Liver (tissue), 8 donors: ENCODE measurements at regions not wholly inside any gene's neighbourhood (a gene's known extent, or its start where the extent isn't known, plus 50 kb on each side); places are given as distances from the start of the nearest gene placed in this dataset.

Source experiments
- DNase-seq: peaks from one replicate; pipeline ENCODE4 v3.0.0-alpha.2; 2017; ENCODE audit warnings: low spot score
- H3K27ac ChIP-seq, 2 donors: one replicate each; pipeline ENCODE4 v1.7.0; 2013; ENCODE audit warnings: inconsistent platforms in 2 of 2, low read length in 2 of 2, control low read depth in 1 of 2, low read depth in 1 of 2, mild to moderate bottlenecking in 1 of 2
- H3K27me3 ChIP-seq, 4 donors: one replicate each; pipeline versions ENCODE4 v1.6.1 to v1.7.0; 2013; ENCODE audit warnings: low read length in 3 of 4, inconsistent platforms in 1 of 4, mild to moderate bottlenecking in 1 of 4, moderate library complexity in 1 of 4; ENCODE audit not compliant: control insufficient read depth in 4 of 4, insufficient read depth in 4 of 4
- H3K36me3 ChIP-seq, 4 donors: one replicate each; pipeline versions ENCODE4 v1.6.1 to v1.7.0; 2013; ENCODE audit warnings: low read length in 3 of 4, mild to moderate bottlenecking in 3 of 4, low read depth in 1 of 4, moderate library complexity in 1 of 4; ENCODE audit not compliant: control insufficient read depth in 4 of 4, insufficient read depth in 3 of 4
- H3K4me1 ChIP-seq, 4 donors: one replicate each; pipeline versions ENCODE4 v1.6.1 to v1.7.0; 2013; ENCODE audit warnings: low read length in 3 of 4, mild to moderate bottlenecking in 3 of 4, moderate library complexity in 1 of 4; ENCODE audit not compliant: control insufficient read depth in 4 of 4, insufficient read depth in 4 of 4
- H3K4me3 ChIP-seq, 3 donors: one replicate each; pipeline versions ENCODE4 v1.6.1 to v1.7.0; 2013; ENCODE audit warnings: low read length in 3 of 3, control low read depth in 1 of 3, low read depth in 1 of 3, mild to moderate bottlenecking in 1 of 3
- H3K9ac ChIP-seq, 2 donors: one replicate each; pipeline ENCODE4 v1.7.0; 2013; ENCODE audit warnings: low read length in 2 of 2, mild to moderate bottlenecking in 2 of 2, moderate library complexity in 2 of 2, control low read depth in 1 of 2, low read depth in 1 of 2
- H3K9me3 ChIP-seq, 4 donors: one replicate each; pipeline versions ENCODE4 v1.6.1 to v1.7.0; 2013; ENCODE audit warnings: low read length in 3 of 4; ENCODE audit not compliant: control insufficient read depth in 4 of 4
- EGR1 ChIP-seq, 2 donors: IDR thresholded peaks; 2 replicates each; pipeline ENCODE4 v1.6.1; 2016 to 2018; ENCODE audit warnings: antibody characterized with exemption in 2 of 2, low read depth in 2 of 2
- FOXA1 ChIP-seq: IDR thresholded peaks from 2 replicates; pipeline ENCODE4 v1.6.1; 2016; ENCODE audit warnings: antibody characterized with exemption
- FOXA2 ChIP-seq: IDR thresholded peaks from 2 replicates; pipeline ENCODE4 v1.6.1; 2016; ENCODE audit warnings: antibody characterized with exemption
- HNF4A ChIP-seq, 2 donors: conservative IDR thresholded peaks; 2 replicates each; pipeline ENCODE4 v1.6.1; 2016; ENCODE audit warnings: antibody characterized with exemption in 2 of 2, mild to moderate bottlenecking in 2 of 2
- JUND ChIP-seq, 2 donors: IDR thresholded peaks; 2 replicates each; pipeline ENCODE4 v1.6.1; 2016; ENCODE audit warnings: antibody characterized with exemption in 2 of 2
- NR2F2 ChIP-seq: IDR thresholded peaks from 2 replicates; pipeline ENCODE4 v1.6.1; 2016; ENCODE audit warnings: antibody characterized with exemption
- RAD21 ChIP-seq, 2 donors: IDR thresholded peaks; 2 replicates each; pipeline ENCODE4 v1.6.1; 2016; ENCODE audit warnings: antibody characterized with exemption in 2 of 2, mild to moderate bottlenecking in 2 of 2
- SP1 ChIP-seq: IDR thresholded peaks from 2 replicates; pipeline ENCODE4 v1.6.1; 2018; ENCODE audit warnings: antibody characterized with exemption, mild to moderate bottlenecking
- TAF1 ChIP-seq: conservative IDR thresholded peaks from 2 replicates; pipeline ENCODE4 v1.6.1; 2016; ENCODE audit warnings: antibody characterized with exemption, mild to moderate bottlenecking
- WGBS: extraction: QIAGEN DNeasy Blood & Tissue Kit; methylation state at CpG from one replicate; pipeline ENCODE4 v1.1.7; 2013; 5-methylcytosine and 5-hydroxymethylcytosine counted together
- TF ChIP-seq, protein P1 (sequence below): IDR thresholded peaks from 2 replicates; pipeline ENCODE4 v1.6.1; 2016; ENCODE audit warnings: antibody characterized with exemption
- TF ChIP-seq, protein P2 (sequence below): IDR thresholded peaks from 2 replicates; pipeline ENCODE4 v1.6.1; 2016; ENCODE audit warnings: antibody characterized with exemption
- TF ChIP-seq, protein P3 (sequence below): IDR thresholded peaks from 2 replicates; pipeline ENCODE4 v1.6.1; 2016; ENCODE audit warnings: antibody characterized with exemption, mild to moderate bottlenecking
- TF ChIP-seq, protein P4 (sequence below): fragments of 150-350 bp; IDR thresholded peaks from 2 replicates; pipeline ENCODE4 v1.5.1; 2017; ENCODE audit warnings: improper control_type of control experiment, low read depth, low read length; ENCODE audit not compliant: missing input control
- donor health status: healthy.
- donor health status: healthy.
- donor health status: healthy.
- donor health status: healthy.
- donor health status: healthy.

DNA sequence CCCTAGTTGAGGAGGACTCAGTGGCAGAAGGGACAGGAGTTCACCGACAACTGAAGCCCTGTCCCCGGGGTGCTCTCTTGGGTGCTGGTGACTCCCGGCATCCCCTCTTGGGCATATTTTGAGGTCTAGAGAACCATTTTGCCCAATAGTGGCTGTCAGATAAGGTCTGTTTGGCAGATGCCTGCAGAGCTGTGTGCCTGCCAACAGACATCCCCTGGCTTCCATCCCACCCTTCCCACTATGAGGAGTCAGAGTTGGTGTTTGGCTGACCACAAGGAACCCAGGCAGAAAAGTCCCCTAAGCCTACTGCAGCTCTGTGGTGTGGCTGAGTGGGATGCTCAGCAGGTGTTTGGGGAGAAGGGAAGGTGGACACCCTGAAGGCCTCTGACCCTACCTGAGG lies 207.0 kb downstream of the AUH start (continued):
- no peak for TF ChIP-seq TAF1
- TF ChIP-seq JUND (IDR thresholded peaks at IDR 0.05) = no peak
- TF ChIP-seq HNF4A (conservative IDR thresholded peaks at IDR 0.05) = no peak
- TF ChIP-seq, protein P1, sequence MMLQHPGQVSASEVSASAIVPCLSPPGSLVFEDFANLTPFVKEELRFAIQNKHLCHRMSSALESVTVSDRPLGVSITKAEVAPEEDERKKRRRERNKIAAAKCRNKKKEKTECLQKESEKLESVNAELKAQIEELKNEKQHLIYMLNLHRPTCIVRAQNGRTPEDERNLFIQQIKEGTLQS = no peak
- no peak for TF ChIP-seq EGR1 (IDR thresholded peaks at IDR 0.05; ENCODE audit: low read depth in 2 of 2)
- TF ChIP-seq SP1 = no peak
- TF ChIP-seq FOXA1 = no peak
- TF ChIP-seq NR2F2 = no peak
- TF ChIP-seq, protein P2, sequence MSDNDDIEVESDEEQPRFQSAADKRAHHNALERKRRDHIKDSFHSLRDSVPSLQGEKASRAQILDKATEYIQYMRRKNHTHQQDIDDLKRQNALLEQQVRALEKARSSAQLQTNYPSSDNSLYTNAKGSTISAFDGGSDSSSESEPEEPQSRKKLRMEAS = no peak

DNA sequence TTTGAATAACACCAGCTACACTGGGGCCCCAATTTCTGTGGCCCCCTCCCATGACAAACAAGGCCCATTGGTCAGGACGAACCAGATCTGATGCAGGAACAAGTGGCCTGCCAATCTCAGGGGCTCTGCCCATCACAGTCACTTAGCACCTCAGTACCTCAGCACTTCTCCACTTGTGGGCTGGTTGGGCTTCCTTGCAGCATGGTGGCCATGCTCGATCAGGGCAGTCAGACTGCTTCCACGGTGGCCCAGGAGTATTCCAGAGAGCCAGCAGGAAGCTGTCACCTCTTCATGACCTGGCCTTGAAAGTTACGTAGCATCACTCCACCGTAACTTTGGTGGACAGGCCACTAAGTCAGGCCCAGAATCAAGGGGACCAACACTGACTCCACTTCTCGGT lies 206.5 kb downstream of the AUH start:
- Histone ChIP-seq H3K9me3 (no peaks in the 10 kb centered on the region), H3K4me3 (no peak overlapping the region), H3K9ac (no peak overlapping the region), H3K27ac (no peak overlapping the region), H3K36me3 (no peaks in the 10 kb centered on the region), H3K27me3 (no peaks in the 10 kb centered on the region), H3K4me1 (no peaks in the 10 kb centered on the region)
- TF ChIP-seq FOXA1 (no peak), TAF1 (no peak), HNF4A (conservative IDR thresholded peaks at IDR 0.05) (no peak), EGR1 (IDR thresholded peaks at IDR 0.05; ENCODE audit: low read depth in 2 of 2) (no peak), RAD21 (IDR thresholded peaks at IDR 0.05) (no peak)
- TF ChIP-seq, protein P3, sequence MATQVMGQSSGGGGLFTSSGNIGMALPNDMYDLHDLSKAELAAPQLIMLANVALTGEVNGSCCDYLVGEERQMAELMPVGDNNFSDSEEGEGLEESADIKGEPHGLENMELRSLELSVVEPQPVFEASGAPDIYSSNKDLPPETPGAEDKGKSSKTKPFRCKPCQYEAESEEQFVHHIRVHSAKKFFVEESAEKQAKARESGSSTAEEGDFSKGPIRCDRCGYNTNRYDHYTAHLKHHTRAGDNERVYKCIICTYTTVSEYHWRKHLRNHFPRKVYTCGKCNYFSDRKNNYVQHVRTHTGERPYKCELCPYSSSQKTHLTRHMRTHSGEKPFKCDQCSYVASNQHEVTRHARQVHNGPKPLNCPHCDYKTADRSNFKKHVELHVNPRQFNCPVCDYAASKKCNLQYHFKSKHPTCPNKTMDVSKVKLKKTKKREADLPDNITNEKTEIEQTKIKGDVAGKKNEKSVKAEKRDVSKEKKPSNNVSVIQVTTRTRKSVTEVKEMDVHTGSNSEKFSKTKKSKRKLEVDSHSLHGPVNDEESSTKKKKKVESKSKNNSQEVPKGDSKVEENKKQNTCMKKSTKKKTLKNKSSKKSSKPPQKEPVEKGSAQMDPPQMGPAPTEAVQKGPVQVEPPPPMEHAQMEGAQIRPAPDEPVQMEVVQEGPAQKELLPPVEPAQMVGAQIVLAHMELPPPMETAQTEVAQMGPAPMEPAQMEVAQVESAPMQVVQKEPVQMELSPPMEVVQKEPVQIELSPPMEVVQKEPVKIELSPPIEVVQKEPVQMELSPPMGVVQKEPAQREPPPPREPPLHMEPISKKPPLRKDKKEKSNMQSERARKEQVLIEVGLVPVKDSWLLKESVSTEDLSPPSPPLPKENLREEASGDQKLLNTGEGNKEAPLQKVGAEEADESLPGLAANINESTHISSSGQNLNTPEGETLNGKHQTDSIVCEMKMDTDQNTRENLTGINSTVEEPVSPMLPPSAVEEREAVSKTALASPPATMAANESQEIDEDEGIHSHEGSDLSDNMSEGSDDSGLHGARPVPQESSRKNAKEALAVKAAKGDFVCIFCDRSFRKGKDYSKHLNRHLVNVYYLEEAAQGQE = no peak
- DNase-seq = no peak
- 96% methylated on average over 6 of the region's 6 CpGs for WGBS

DNA sequence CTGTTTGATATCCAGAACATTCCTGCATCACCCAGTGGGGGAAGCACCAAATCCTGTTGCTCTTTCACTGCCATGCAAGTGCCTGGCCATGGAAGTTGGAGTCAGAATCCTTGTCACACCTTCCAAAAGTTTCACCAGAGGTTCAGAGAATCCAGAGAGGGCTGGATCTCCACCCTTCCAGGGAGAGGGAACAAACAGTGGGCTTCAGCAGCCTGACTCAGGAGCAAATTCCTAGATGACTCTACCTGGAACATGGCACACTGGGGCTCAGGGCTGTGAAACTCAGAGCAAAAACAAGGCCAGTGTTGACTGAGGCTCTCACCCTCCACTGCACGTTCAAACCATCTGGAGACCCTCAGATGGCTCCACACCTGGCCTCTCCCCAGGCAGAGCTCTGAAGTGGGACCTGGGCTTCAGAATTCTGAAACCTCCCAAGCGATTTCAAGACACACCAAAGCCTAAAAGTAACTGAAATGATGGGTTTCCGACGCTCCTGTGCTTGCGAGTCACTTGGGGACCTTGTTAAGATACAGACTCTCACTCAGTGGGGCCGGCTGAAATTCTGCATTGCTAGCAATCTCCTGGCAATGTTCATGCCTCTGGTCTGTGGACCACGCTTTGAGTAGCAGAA lies 205.9 kb downstream of the AUH start:
- TF ChIP-seq FOXA1 = no peak
- TF ChIP-seq RAD21 (IDR thresholded peaks at IDR 0.05) = no peak
- no peak for TF ChIP-seq FOXA2
- TF ChIP-seq, protein P4, sequence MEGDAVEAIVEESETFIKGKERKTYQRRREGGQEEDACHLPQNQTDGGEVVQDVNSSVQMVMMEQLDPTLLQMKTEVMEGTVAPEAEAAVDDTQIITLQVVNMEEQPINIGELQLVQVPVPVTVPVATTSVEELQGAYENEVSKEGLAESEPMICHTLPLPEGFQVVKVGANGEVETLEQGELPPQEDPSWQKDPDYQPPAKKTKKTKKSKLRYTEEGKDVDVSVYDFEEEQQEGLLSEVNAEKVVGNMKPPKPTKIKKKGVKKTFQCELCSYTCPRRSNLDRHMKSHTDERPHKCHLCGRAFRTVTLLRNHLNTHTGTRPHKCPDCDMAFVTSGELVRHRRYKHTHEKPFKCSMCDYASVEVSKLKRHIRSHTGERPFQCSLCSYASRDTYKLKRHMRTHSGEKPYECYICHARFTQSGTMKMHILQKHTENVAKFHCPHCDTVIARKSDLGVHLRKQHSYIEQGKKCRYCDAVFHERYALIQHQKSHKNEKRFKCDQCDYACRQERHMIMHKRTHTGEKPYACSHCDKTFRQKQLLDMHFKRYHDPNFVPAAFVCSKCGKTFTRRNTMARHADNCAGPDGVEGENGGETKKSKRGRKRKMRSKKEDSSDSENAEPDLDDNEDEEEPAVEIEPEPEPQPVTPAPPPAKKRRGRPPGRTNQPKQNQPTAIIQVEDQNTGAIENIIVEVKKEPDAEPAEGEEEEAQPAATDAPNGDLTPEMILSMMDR = no peak
- no peak for DNase-seq
- Histone ChIP-seq H3K27ac (no peak overlapping the region), H3K9me3 (no peaks in the 10 kb centered on the region), H3K4me1 (no peaks in the 10 kb centered on the region), H3K27me3 (no peaks in the 10 kb centered on the region), H3K36me3 (no peaks in the 10 kb centered on the region), H3K9ac (no peak overlapping the region), H3K4me3 (no peak overlapping the region)
- WGBS = 93% methylated on average over 7 of the region's 7 CpGs
